HEK293 (cell line): ENCODE measurements at regions not wholly inside any gene's neighbourhood (a gene's known extent, or its start where the extent isn't known, plus 50 kb on each side); places are given as distances from the start of the nearest gene placed in this dataset.

Experiments used
- CTCF ChIA-PET: fragments of 350-600 bp; formaldehyde crosslinking; extraction: SDS; loops from one replicate; lab custom pipeline; 2021; ENCODE audit warnings: antibody characterized with exemption; lab: Yijun Ruan, JAX
- POLR2A ChIA-PET: fragments of 300-600 bp; formaldehyde crosslinking; extraction: SDS; loops from one replicate; lab custom pipeline; 2020; ENCODE audit warnings: antibody characterized with exemption, inconsistent platforms; lab: Yijun Ruan, JAX
- H3K27ac ChIP-seq: fragments of 200-500 bp; sonication (Bioruptor generic); 2 replicates; pipeline ENCODE4 v1.5.1; 2014; ENCODE audit warnings: low read depth, low read length, control low read depth, inconsistent platforms; ENCODE audit errors: extremely low read depth
- H3K36me3 ChIP-seq, 2 experiments: fragments of 200-500 bp in 1 of 2; sonication (Bioruptor generic) in 1 of 2; 1 replicate in 1 of 2; 2 replicates in 1 of 2; pipeline ENCODE4 v1.5.1; 2014 to 2017; ENCODE audit warnings: inconsistent platforms in 2 of 2, low read length in 2 of 2; ENCODE audit not compliant: control insufficient read depth in 2 of 2, insufficient read depth in 1 of 2
- H3K4me1 ChIP-seq: fragments of 200-500 bp; sonication (Bioruptor generic); 2 replicates; pipeline ENCODE4 v1.5.1; 2014; ENCODE audit warnings: mild to moderate bottlenecking, low read length, inconsistent platforms; ENCODE audit not compliant: control insufficient read depth, insufficient read depth
- H3K4me3 ChIP-seq: 2 replicates; pipeline ENCODE4 v1.5.1; 2011; ENCODE audit warnings: low read depth, mild to moderate bottlenecking, control low read depth, low read length, moderate library complexity
- H3K9me3 ChIP-seq: fragments of 200-500 bp; sonication (Bioruptor generic); 2 replicates; pipeline ENCODE4 v1.5.1; 2014; ENCODE audit warnings: low read depth, low read length, inconsistent platforms; ENCODE audit not compliant: control insufficient read depth, insufficient read depth
- INSM2 ChIP-seq: fragments of 450-650 bp; formaldehyde crosslinking; IDR thresholded peaks from 2 replicates; pipeline ENCODE4 v1.5.1; 2016; ENCODE audit warnings: missing biosample characterization, missing genetic modification characterization
- KLF7 ChIP-seq: fragments of 450-650 bp; formaldehyde crosslinking; IDR thresholded peaks from 2 replicates; pipeline ENCODE4 v1.5.1; 2016; ENCODE audit warnings: missing biosample characterization, missing genetic modification characterization, borderline replicate concordance
- REST ChIP-seq: fragments of 450-650 bp; formaldehyde crosslinking; IDR thresholded peaks from 2 replicates; pipeline ENCODE4 v1.5.1; 2016; ENCODE audit warnings: missing biosample characterization, missing genetic modification characterization
- SCRT2 ChIP-seq: fragments of 450-650 bp; formaldehyde crosslinking; IDR thresholded peaks from 2 replicates; pipeline ENCODE4 v1.5.1; 2016; ENCODE audit warnings: missing biosample characterization, missing genetic modification characterization
- SP7 ChIP-seq: fragments of 450-650 bp; formaldehyde crosslinking; IDR thresholded peaks from 2 replicates; pipeline ENCODE4 v1.5.1; 2016; ENCODE audit warnings: missing biosample characterization, missing genetic modification characterization
- TCF7L2 ChIP-seq: IDR thresholded peaks from 2 replicates; pipeline ENCODE4 v1.6.1; 2011; ENCODE audit warnings: low read depth, mild to moderate bottlenecking, inconsistent platforms, low read length, moderate library complexity, borderline replicate concordance
- ZBTB20 ChIP-seq: fragments of 450-650 bp; formaldehyde crosslinking; IDR thresholded peaks from 2 replicates; pipeline ENCODE4 v1.5.1; 2016; ENCODE audit warnings: missing biosample characterization, missing genetic modification characterization
- ZBTB26 ChIP-seq: fragments of 450-650 bp; formaldehyde crosslinking; optimal IDR thresholded peaks from 2 replicates; pipeline ENCODE3; 2016; ENCODE audit warnings: missing biosample characterization, mild to moderate bottlenecking, missing genetic modification characterization
- ZEB2 ChIP-seq: fragments of 450-650 bp; formaldehyde crosslinking; IDR thresholded peaks from 2 replicates; pipeline ENCODE4 v1.5.1; 2016; ENCODE audit warnings: missing biosample characterization, missing genetic modification characterization
- ZFP41 ChIP-seq: fragments of 450-650 bp; formaldehyde crosslinking; IDR thresholded peaks from 2 replicates; pipeline ENCODE4 v1.5.1; 2016; ENCODE audit warnings: missing biosample characterization, missing genetic modification characterization, borderline replicate concordance
- ZIC2 ChIP-seq: fragments of 450-650 bp; formaldehyde crosslinking; IDR thresholded peaks from 2 replicates; pipeline ENCODE4 v1.5.1; 2016; ENCODE audit warnings: missing biosample characterization, missing genetic modification characterization
- ZNF16 ChIP-seq: fragments of 450-650 bp; formaldehyde crosslinking; IDR thresholded peaks from 2 replicates; pipeline ENCODE4 v1.5.1; 2016; ENCODE audit warnings: low read depth, missing biosample characterization, missing genetic modification characterization
- ZNF24 ChIP-seq: fragments of 450-650 bp; formaldehyde crosslinking; IDR thresholded peaks from 2 replicates; pipeline ENCODE4 v1.5.1; 2016; ENCODE audit warnings: missing biosample characterization, missing genetic modification characterization
- ZNF324 ChIP-seq: fragments of 450-650 bp; formaldehyde crosslinking; IDR thresholded peaks from 2 replicates; pipeline ENCODE4 v1.5.1; 2016; ENCODE audit warnings: missing biosample characterization, missing genetic modification characterization
- ZNF366 ChIP-seq: fragments of 450-650 bp; formaldehyde crosslinking; conservative IDR thresholded peaks from 2 replicates; pipeline ENCODE4 v1.5.1; 2016; ENCODE audit warnings: missing biosample characterization, missing genetic modification characterization
- ZNF433 ChIP-seq: fragments of 450-650 bp; formaldehyde crosslinking; IDR thresholded peaks from 2 replicates; pipeline ENCODE4 v1.5.1; 2016; ENCODE audit warnings: missing biosample characterization, missing genetic modification characterization, low read depth
- ZNF561 ChIP-seq: fragments of 450-650 bp; IDR thresholded peaks from 2 replicates; pipeline ENCODE4 v1.5.1; 2018; ENCODE audit warnings: missing biosample characterization, missing genetic modification characterization, borderline replicate concordance
- ZNF600 ChIP-seq: fragments of 450-650 bp; formaldehyde crosslinking; IDR thresholded peaks from 2 replicates; pipeline ENCODE4 v1.5.1; 2016; ENCODE audit warnings: missing biosample characterization, missing genetic modification characterization
- ZNF639 ChIP-seq: fragments of 450-650 bp; formaldehyde crosslinking; IDR thresholded peaks from 2 replicates; pipeline ENCODE4 v1.5.1; 2016; ENCODE audit warnings: missing biosample characterization, missing genetic modification characterization
- ZNF658 ChIP-seq: fragments of 450-650 bp; formaldehyde crosslinking; IDR thresholded peaks from 2 replicates; pipeline ENCODE4; 2016; ENCODE audit warnings: missing biosample characterization, missing genetic modification characterization

GRCh38 chr16:31711344-31711845 lies 162.2 kb upstream of the ZNF267 start:
- no peaks in the 10 kb centered on the region for H3K9me3 ChIP-seq
- peaks cover 5% of the 10 kb centered on the region; the same call in 1 of the 2 replicates for H3K4me1 ChIP-seq
- POLR2A ChIA-PET, result no interaction called here
- CTCF ChIA-PET, result interaction anchor here (0.5 to 2.6 kb wide), 8 partner anchors 10 to 760 kb away, joined by 3 to 11 read pairs (median 3); partner anchors contain the start of gene ZNF267
- H3K36me3 ChIP-seq, result peaks cover 0 to 57% of the 10 kb centered on the region in 2 experiments; a peak in 1 of 3 replicates
- no peak overlapping the region for H3K4me3 ChIP-seq
- TF ChIP-seq ZIC2 (tag by site-specific recombination), result peak; percentile 96
- no peak for TF ChIP-seq ZNF639
- no peak overlapping the region for H3K27ac ChIP-seq

GRCh38 chr16:31712064-31712540 lies 161.5 kb upstream of the ZNF267 start:
- ChIA-PET POLR2A (interaction anchor here (1.0 to 3.4 kb wide), 6 partner anchors 9 to 595 kb away, joined by 3 to 23 read pairs (median 8); partner anchors contain the start of gene KAT8), CTCF (interaction anchor here (0.6 to 2.6 kb wide), 7 partner anchors 10 to 591 kb away, joined by 3 to 11 read pairs (median 3); partner anchors contain the start of gene ZNF267)
- Histone ChIP-seq H3K4me1 (peaks cover 5% of the 10 kb centered on the region; the same call in 1 of the 2 replicates), H3K27ac (no peak overlapping the region), H3K36me3 (peaks cover 0 to 51% of the 10 kb centered on the region in 2 experiments; a peak in 1 of 3 replicates), H3K9me3 (no peaks in the 10 kb centered on the region), H3K4me3 (no peak overlapping the region)
- TF ChIP-seq ZNF16 (tag by site-specific recombination), result no peak
- no peak for TF ChIP-seq ZNF433 (tag by site-specific recombination)
- no peak for TF ChIP-seq INSM2 (tag by site-specific recombination)
- peak; percentile 25; the same call in 1 of the 2 replicates for TF ChIP-seq ZBTB20 (tag by site-specific recombination)

- Histone ChIP-seq H3K4me1 (peaks cover 5% of the 10 kb centered on the region; the same call in 1 of the 2 replicates), H3K4me3 (peak overlapping the region; percentile 88), H3K27ac (peak overlapping the region; percentile 86), H3K9me3 (no peaks in the 10 kb centered on the region), H3K36me3 (peaks cover 0 to 43% of the 10 kb centered on the region in 2 experiments; a peak in 1 of 3 replicates)
- ChIA-PET POLR2A (interaction anchor here (0.5 to 3.4 kb wide), 17 partner anchors 9 to 768 kb away, joined by 3 to 23 read pairs (median 5); partner anchors contain the start of genes FUS, KAT8, RUSF1 and ZNF267), CTCF (interaction anchor here (0.7 to 2.3 kb wide), 6 partner anchors 8 to 527 kb away, joined by 3 to 5 read pairs (median 3); no protein-coding TSS in a partner anchor)
- TF ChIP-seq ZNF561 (tag by site-specific recombination) (0 out of 2 replicates have a peak, but pooled peaks have one; percentile 61), ZEB2 (peak; percentile 51; the same call in 1 of the 2 replicates), ZFP41 (tag by site-specific recombination) (no peak), ZNF324 (tag by site-specific recombination) (no peak), ZNF600 (tag by site-specific recombination) (no peak), ZNF366 (tag by site-specific recombination) (peak; percentile 70), SP7 (tag by site-specific recombination) (peak; percentile 52; the same call in 1 of the 2 replicates), ZNF658 (tag by site-specific recombination) (no peak), ZBTB26 (tag by site-specific recombination) (peak; percentile 28), SCRT2 (tag by site-specific recombination) (0 out of 2 replicates have a peak, but pooled peaks have one; percentile 12), TCF7L2 (peak; percentile 68; the same call in 1 of the 2 replicates), KLF7 (tag by site-specific recombination) (0 out of 2 replicates have a peak, but pooled peaks have one; percentile 8), ZNF24 (peak; percentile 44; the same call in 1 of the 2 replicates), REST (tag by site-specific recombination) (peak; percentile 49)
These were observed 160.3 kb upstream of the ZNF267 start for GRCh38 chr16:31713071-31713944.
